ENCODE measurements at regions not wholly inside any gene's neighbourhood (a gene's known extent, or its start where the extent isn't known, plus 50 kb on each side); places are given as distances from the start of the nearest gene placed in this dataset.
"Not testable (repeated sequence)": the region's sequence is repeated elsewhere in the genome, so short reads cannot be mapped to it uniquely, and the experiment has no call there.

DNA sequence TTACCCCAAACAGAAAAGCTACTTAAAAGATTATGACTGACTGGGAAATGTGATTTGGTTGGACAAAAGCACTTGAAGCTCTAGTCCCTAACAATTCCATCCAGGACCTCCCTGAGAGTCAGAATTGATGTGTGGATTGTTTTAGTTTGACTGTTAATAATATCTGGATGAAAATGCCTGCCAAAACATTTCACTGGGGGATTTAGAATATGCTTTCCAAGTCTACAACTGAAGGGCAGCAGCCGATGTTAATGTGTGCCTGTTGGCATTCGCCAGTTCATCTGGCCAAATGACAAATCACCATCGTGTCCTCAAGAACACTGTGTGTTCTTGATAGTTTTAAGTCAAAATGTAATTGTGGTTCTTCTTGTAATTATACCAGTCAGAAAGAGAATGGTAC is 76.0 kb upstream of the TSC22D1 start:
- DNase-seq, result no peak

DNA sequence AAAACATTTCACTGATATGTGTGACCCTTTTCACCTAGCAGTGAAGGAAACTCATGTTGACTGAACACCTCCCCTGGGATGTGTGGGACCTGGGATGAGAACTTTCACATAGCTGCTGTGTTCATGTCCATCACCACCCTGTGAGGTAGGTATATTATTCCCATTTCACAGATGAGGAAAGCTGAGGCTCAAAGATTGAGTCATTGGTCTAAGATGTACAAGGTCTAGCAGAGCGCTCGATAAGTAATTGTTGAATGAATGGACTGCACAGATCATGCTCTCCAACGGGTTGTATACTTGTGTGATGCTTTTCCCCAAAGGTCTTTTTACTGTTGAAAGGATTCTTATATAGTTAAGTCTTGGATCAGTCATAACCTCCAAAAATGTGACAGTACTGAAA is 75.6 kb upstream of the TSC22D1 start:
- DNase-seq, result no peak

DNA sequence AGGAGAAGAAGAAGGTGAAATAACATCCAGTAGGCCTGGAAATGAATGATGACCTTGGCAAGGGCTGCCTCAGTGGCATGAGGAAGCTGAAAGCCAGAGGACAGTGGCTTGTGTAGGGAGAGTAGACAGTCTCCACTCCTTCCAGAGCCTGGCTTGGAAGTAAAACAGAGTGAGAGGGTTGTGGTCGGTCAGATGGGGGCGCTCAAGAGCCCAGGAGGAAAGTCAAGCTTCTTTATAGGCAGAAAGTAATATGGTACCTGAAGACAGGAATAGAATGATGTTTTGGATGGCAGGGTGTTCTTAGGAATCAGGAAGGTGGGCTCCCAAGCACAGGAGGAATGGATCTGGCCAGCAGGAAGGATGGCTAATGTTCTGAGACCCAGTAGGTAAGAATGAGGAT is 75.1 kb upstream of the TSC22D1 start:
- no peak for DNase-seq

GRCh38 chr13:44649834-44650233 is 73.7 kb upstream of the TSC22D1 start:
- DNase-seq, result no peak

DNA sequence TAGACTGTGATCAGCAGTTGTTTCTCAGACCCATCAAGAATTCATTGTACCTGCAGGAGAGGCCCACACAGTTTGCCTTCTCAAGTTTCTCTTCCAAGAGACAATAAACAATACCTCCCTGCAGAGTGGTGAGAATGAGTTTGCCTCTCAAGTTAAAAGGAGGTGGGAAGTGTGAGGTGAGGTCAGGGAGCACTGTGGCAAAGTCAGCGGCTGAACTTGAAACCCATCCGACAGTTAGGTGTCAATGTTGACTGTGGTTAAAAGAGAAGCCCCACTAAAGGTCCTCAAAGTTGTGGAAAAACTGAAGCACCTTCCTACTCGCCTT is 72.9 kb upstream of the TSC22D1 start:
- no peak for DNase-seq

GRCh38 chr13:44648392-44649103 is 72.4 kb upstream of the TSC22D1 start:
- no peak for DNase-seq

- DNase-seq, result not testable (repeated sequence)
These were observed 71.4 kb upstream of the TSC22D1 start for GRCh38 chr13:44647560-44647959.

DNA sequence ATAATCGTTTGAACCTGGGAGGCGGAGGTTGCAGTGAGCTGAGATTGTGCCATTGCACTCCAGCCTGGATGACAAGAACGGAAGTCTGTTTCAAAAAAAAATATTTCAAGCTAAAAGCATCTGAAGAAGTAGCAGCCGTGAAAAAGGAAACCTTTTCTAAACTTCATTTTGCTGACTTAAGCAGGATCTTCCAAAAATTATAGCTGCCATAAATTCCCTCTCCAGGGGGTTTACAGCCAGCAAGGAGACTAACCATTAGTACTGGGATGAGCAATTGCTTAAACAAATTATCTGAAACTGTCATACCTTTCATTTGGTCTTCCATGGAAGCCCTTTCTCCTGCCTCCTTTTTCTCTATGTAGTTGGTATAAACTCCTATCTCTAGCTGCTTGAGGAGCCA is 69.9 kb upstream of the TSC22D1 start:
- no peak for DNase-seq

DNA sequence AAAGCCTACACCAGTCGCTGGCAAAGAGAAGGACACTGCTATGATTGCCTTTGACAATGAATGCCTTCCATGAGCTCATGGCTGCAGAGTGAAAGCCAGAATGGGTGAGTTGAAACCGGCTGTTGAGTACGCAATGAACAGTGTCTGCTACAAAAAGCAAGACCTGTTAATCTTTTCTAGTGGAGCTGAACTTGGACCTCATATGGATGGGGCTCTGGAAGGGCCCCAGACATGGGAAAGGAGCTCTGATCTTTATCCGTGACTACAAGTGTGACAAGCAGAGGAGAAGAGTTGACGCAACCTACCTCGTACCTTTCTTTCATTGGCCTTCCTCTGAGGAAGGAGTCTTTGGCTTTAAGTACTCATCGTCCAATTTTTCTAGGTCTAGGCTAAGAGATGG is 67.1 kb upstream of the TSC22D1 start:
- DNase-seq, result no peak

DNA sequence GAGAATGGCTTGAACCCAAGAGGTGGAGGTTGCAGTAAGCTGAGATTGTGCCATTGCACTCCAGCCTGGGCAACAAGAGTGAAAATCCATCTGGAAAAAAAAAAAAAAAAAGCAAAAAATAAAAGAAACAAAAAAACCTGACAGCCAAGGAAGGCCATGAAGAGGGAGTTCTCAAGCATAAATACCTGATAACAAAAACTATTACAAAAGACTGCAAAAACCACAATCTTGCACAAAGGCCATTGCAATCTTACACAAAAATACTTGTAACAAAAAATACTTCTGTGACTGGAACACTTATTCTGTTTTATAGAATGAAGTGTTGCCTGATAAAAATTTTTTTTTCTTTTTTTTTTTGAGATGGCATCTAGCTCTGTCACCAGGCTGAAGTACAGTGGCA is 61.5 kb upstream of the TSC22D1 start:
- DNase-seq, result no peak

- no peak for DNase-seq
These were observed 53.5 kb upstream of the TSC22D1 start for GRCh38 chr13:44629465-44630183.

GRCh38 chr13:44628826-44629225 is 52.7 kb upstream of the TSC22D1 start:
- DNase-seq, result not testable (repeated sequence)

DNA sequence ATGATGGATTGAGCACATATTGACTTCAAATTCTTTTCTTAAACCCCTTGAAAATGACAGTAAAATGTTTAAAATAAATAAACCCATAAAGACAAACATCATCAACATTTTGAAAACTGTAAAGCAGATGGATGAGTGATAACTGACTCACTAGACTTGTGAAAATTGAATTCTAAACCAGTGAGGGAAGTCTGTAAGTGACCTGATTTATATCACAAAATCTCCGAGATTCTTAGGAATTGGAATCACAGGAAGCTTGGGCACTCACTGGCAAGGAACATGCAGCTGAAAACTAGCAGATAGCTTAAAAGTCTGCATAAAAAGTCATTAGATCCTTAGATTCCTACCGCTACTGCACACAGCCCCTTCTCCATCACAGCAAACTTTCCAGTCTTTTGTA is 51.3 kb upstream of the TSC22D1 start:
- DNase-seq, result no peak

DNA sequence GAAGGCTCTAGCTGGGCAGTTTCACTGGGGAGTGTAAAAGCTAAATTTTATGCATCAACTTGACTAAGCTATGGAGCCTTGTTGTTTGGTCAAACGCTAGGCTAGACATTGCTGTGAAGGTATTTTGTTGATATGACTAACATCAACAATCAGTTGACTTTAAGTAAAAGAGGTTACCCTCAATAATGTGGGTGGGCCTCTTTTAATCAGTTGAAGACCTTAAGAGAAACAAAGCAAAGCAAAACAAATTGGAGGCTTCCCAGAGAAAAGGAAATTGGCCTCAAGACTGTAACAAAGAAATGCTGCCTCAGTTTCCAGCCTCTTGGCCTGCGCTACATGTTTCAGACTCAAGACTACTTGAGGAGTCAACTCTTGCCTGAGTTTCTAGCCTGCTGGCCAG is 50.0 kb upstream of the TSC22D1 start:
- DNase-seq, result no peak
